Spleen (tissue), 7 donors: ENCODE measurements at regions not wholly inside any gene's neighbourhood (a gene's known extent, or its start where the extent isn't known, plus 50 kb on each side); places are given as distances from the start of the nearest gene placed in this dataset.

Experiments used
- CTCF ChIP-seq, 11 experiments: fragments of 200-600 bp in 7 of 11; fragments of 450-650 bp in 4 of 11; sonication (generic) in 4 of 11; IDR thresholded peaks in 8 of 11; conservative IDR thresholded peaks in 3 of 11; 1 replicate in 7 of 11; 2 replicates in 4 of 11; pipeline versions ENCODE4 v1.4.0 to v1.8.0; 2016 to 2021; ENCODE audit warnings: antibody characterized with exemption in 11 of 11, inconsistent platforms in 4 of 11, mild to moderate bottlenecking in 1 of 11
- POLR2AphosphoS5 ChIP-seq, 3 donors: sonication (generic); formaldehyde crosslinking; IDR thresholded peaks; one replicate each; pipeline ENCODE4 v1.5.1; 2017; ENCODE audit warnings: antibody characterized with exemption in 3 of 3
- donor health status: DM: no; HTN: no; CAD: no; lungs with moderate emphysema.
- donor health status: DM: no; HTN: no; CAD: no.
- donor health status: DM: no; HTN: no; CAD: no.

DNA sequence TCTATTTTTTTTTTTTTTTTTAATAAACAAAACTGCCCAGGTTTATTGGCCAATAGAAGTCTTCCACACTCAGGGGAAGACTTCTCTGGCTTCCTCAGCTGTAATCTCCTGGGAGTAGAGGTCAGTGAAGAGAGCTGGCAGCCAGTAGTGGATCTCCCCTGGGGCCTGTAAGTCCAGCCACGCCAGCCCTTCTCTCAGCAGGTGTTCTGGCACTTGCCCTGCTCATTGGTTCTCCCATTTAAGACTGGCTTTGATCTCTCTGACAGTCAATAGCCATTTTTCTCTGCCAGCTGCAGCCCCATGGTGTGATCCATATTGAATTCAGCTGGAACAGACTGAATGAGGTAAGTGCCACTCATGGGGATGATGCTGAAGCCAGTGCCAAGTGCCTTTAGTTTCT, 170.6 kb upstream of the SPHKAP start:
- TF ChIP-seq POLR2AphosphoS5 (IDR thresholded peaks at IDR 0.05) (no peak), CTCF (IDR thresholded peaks at IDR 0.05 in 8 of 11, conservative IDR thresholded peaks at IDR 0.05 in 3 of 11) (no peak)
